NCI-H1436 (cell line): ENCODE measurements at regions not wholly inside any gene's neighbourhood (a gene's known extent, or its start where the extent isn't known, plus 50 kb on each side); places are given as distances from the start of the nearest gene placed in this dataset.
"Not testable (repeated sequence)": the region's sequence is repeated elsewhere in the genome, so short reads cannot be mapped to it uniquely, and the experiment has no call there.

Experiments
- DNase-seq: peaks from one replicate; lab custom pipeline; 2025; lab: John Stamatoyannopoulos, UW

DNA sequence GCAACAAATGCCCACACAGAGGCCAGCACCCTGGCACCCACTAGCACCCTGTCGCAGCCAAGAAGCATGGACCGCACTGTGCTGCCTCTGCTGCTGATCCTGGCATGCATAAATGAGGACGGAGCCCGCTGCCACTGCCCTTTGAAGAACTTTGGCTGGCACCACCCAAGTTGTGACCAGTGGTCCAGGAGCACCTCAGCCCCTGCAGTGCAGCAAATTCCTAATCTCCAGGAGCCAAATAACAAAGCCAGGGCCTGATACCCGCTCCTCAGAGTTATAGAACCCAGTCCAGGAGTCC is 807.2 kb downstream of the GLUD2 start:
- no peak for DNase-seq

DNA sequence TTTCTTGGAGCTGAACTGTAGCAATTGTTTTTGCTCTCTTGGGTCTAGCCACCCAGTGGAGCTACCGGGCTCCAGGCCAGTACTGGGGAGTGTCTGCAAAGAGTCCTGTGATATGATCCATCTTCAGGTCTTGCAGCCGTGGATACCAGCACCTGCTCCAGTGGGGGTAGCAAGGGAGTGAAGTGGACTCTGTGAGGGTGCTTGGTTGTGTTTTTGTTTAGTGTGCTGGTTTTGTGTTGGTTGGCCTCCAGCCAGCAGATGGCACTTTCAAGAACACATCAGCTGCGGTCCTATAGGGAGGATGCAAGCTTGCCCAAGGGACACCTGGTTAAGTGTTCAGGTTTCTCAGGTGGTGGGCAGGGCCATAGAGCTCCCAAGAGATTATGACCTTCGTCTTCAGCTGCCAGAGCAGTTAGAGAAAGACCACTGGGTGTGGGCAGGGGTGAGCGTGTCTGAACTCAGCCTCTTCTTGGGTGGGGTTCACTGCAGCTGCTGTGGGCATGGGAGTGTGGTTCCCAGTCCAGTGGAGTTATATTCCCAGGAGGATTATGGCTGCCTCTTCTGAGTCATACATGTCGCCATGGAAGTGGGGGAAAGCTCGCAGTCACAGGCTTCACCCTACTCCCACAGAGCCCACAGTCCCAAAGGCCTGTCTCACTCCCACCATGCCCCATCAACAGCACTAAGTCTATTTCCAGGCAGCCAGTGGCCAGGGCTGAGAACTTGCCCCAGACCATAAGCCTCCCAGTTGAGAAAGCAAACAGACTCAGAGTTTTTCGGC is 811.6 kb downstream of the GLUD2 start:
- no peak for DNase-seq

DNA sequence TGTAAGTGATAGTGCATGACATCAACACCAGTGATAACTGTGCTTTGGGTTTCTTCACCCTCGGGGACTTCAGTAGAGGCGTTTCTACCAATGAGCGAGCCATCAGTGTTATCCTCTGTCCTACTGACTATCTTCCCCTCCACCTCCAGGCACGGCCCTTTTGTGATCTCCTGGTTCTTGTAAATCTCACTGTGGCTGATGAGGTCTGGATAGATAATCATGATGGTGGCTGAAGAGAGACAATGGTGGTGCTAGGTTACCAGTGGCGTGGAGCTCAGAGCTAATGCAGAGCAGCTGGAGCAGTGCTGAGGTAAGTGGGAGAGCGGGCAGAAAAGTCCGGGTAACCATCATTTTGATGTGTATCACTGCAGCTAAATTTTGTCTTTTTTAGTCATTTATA is 816.6 kb downstream of the GLUD2 start:
- DNase-seq, result no peak

DNA sequence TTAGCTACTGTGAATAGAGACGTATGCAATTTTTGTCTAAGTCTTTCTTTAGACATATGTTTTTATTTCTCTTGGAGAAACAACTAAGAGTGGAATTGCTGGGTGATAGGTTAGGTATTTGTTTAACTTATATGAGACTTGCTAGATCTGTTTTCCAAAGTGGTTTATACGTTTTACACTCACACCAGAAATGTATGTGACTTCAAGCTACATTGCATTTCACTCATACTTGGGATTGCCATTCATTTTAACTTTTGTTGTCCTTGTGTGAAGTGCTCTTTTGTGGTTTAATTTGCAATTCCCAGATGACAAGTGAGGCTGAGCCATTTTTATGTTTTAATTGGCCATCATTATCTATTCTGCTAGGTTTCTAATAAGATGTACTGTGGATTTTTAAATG is 817.2 kb downstream of the GLUD2 start:
- no peak for DNase-seq

DNA sequence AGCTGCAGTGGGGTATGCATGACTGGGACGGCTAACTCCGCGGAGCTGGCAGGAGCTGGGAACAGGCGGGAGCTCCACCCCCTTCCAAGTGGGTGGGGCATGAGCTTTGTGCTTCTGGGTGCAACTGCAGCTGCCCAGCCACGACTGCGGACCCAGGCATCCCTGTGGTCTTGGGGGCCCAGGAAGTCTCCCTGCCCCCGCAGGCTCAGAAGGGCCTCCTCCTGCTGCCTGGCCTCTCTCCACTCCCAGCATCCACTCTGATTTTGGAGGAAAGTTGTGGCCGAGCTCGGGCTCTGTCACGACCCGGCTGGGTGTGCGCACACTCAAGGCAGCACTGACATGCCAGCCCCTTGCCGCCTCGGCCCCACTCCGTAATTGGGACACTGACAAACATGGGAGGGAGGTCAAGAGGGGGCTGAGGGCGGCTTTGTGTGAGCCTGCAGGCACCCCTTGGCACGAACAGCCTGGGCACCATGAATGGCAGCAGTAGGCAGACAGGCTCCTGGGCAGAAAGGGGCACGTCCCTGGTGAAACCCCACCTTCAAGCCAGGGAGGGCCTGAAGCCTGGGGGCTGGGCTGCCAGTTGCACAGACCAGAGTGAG is 822.6 kb downstream of the GLUD2 start:
- DNase-seq, result no peak

DNA sequence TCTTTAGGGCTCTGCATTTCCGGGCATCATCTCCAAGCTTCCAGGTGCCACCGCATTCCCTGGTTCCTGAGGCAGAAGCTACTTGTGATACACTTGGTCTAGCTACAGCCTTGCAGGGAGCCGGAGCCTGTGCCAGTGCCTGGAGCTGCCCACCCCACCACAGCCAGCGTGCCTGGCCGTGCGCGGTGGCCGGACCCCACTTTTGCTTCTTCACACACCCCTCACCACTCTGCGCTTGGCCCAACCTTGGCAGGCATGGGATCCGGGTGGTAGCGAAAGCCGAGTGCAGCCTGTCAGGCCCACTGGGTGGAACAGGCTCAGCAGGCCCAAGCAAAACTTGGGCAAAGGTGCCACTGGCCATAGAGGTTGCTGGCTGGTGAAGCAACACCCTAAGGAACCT is 823.7 kb downstream of the GLUD2 start:
- DNase-seq, result no peak

DNA sequence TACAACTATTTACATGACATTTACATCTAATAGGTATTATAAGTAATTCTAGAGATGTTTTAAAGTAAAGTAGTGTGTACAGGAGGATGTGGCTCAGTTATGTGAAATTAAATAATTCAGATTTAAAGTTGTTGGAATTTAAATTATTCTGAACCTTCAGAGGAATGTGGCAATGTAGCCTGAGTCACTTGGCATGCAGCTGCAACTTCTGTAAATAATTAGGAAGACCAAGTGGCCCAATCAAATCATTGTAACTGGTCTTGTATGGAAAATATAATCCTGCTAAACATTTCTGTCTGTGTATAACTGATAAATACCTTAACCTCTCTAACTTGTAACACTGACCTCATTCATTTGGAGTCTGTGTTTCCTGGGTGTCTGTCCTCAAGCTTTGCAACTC is 828.9 kb downstream of the GLUD2 start:
- DNase-seq, result no peak

DNA sequence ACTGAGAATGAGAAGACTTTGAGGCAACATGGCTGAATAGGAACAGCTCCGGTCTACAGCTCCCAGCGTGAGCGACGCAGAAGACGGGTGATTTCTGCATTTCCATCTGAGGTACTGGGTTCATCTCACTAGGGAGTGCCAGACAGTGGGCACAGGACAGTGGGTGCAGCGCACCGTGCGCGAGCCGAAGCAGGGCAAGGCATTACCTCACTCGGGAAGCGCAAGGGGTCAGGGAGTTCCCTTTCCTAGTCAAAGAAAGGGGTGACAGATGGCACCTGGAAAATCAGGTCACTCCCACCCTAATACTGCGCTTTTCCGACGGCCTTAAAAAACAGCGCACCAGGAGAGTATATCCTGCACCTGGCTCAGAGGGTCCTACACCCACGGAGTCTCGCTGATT is 829.9 kb downstream of the GLUD2 start:
- DNase-seq, result not testable (repeated sequence)

DNA sequence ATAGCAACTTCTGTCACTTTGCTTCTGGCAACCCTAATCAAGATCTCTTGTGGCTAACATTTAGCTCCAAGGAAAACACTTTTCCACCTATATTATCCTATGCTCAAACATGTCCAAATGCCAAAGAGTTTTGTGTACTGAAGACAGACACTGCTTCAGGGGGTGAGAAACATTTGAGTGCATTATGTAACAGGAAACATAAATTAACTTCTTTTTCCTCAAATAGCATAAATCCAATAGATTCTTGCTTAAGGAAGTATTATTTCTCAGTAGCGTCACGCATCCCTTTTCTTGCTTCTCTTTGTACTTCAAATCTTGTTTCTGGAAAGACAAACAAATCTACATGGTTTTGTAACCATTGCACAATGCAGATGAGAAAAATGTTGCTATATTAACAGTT is 839.1 kb downstream of the GLUD2 start:
- DNase-seq, result no peak

DNA sequence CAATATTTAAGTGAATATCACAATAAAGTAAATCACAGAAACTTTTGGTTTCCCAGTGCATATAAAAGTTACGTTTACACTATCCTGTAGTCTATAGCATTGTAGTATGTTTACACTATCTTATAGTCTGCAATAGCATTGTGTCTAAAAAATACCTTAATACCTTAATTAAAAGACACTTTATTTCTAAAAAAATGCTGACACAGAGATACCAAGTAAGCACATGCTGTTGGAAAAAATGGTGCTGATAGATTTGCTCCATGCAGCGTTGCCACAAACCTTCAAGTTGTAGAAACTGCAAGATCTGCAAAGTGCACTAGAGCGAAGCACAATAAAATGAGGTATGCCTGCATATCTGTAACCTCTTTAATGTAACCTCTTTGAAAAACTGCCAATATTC is 847.3 kb downstream of the GLUD2 start:
- DNase-seq, result no peak

DNA sequence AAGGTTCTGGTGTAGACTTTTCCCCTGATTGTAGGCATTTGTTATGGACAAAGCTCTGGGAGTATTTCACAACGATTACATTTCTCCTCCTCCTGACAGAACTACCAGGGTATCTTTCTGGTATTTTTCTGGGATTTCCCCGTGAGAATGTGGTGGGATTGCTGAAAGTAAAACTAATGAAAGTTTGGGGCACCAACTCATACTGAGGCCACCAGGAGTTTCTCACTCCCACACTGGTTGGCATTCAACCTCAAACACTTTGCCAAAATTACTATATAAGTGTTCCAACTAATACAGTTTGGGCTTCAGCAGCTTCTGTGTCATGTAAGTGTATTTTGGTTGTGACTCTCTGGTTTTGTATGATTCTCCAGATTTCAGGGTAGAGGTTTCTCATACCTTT is 855.1 kb downstream of the GLUD2 start:
- DNase-seq, result no peak

DNA sequence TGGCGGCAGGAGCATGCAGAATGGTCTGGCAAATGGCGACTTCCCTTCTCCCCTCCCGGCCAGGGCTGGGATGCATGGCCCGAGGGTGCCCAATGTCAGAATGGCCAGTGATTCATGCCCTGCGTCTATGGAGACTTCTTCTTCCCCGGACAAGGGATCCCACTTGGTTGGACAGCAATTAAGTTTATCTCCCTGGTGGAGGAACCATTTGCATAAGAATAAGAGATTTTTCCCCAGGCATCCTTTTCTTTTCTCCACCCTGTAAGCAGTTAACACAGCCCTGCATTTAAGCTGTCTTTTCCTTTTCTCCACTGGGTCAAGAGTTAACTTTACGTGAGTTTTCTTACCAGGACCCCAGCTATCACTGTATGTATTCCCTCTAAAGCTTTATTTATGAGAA is 856.6 kb downstream of the GLUD2 start:
- no peak for DNase-seq

DNA sequence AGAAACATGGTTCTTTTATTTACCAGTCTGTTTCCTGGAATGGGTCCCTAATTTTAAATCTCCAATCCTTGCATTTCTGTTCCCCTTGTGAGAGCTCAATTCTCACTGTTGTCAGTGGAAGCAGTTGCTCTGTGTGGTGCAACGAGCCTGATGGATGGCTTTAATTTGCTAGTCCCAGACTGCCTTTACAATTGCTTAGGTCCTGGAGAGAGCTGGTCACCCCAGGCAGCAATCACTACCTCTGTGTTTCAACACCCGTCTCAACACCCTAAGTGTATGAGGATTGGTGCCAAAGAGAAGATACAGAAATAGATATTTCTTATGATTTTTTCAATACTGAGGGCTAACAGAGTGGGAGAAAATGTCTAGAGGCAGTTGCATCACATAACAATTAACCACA is 873.8 kb downstream of the GLUD2 start:
- DNase-seq, result no peak

DNA sequence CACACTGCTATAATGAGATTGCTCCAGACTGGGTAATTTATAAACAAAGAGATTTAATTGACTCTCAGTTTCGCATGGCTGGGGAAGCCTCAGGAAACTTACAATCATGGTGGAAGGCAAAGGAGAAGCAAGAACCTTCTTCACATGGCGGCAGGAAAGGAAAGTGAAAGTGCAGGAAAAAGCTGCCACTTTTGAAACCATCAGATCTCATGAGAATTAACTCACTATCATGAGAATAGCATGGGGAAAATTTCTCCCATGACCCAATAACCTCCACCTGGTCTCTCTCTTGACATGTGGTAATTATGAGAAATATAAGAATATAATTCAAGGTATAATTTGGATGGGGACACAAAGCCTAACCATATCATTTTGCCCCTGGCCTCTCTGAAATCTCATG is 884.2 kb downstream of the GLUD2 start:
- DNase-seq, result no peak

DNA sequence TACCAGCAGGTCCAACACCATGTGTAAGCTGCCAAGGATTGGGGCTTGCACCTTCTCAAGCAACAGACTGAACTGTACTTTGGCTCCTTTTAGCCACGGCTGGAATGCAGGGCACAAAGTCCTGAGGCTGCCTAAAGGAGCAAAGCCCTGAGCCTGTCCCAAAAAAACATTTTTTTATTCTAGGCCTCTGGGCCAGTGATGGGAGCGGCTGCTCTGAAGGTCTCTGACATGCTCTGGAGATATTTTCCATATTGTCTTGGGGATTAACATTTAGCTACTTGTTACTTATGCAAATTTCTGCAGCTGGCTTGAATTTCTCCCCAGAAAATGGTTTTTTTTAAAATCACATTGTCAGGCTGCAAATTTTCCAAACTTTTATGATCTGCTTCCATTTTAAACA is 885.3 kb downstream of the GLUD2 start:
- no peak for DNase-seq

DNA sequence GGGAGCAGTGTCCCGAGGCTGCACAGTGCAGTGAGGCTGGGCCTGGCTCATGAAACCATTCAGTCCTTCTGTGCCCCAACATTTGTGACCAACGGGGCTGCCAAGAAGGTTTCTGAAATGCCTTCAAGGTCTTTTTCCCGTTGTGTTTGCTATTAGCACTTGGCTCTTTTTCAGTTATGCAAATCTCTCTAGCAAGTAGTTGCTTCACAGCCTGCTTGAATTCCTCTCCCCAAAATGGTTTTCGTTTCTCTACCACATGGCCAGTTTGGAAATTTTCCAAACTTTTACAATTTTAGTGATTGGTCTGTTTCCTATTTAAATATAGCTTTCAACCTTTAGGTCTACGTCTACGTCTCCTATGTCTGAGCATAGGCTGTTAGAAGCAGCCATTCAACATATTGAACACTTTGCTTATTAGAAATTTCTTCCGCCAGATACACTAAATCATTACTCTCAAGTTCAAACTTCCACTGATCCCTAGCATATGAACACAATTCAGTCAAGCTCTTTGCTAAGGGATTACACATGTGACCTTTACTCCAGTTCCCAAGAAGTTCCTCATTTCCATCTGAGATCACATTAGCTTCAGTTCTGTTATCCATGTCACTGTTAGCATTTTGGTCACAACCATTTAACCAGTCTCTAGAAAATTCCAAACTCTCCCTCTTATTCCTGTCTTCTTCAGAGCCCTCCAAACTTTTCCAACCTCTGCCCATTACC is 901.8 kb downstream of the GLUD2 start:
- no peak for DNase-seq

DNA sequence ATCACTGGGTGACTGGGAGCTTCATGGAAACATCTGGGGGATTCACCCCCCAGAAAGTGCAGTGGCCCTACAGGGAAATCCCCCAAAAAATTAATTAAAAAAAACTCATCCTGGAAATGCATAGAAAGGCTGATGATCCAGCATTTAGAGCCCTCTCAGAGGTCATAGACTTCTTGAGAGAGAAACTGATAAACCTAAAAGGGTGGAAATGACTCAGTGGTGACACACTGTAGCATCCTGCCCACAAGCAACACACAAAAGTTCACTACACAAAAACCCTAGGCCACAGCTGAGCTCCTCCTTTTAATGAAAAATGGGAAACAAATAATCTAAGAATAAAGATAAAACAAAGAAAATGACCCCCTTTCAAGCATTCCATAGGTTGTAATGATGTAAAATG is 911.5 kb downstream of the GLUD2 start:
- DNase-seq, result no peak

DNA sequence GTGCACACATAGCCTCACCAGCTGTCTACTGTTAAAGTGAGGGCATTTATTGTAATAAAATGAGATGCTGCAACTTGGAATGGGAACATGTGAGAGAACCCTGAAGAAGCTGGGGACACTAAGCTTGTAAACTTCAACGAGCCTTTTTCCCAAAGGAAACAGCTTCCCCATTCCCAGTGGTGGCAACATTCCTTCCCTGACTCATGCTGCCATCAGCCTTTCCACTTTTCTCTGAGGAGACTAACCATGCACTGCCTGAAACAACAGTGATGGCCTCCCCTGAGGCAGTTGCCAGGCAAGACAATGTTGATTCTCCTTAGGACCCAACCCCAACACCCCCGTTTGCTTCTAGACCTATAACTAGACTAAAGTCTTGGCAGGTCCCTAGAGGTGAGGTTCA is 928.3 kb downstream of the GLUD2 start:
- no peak for DNase-seq

DNA sequence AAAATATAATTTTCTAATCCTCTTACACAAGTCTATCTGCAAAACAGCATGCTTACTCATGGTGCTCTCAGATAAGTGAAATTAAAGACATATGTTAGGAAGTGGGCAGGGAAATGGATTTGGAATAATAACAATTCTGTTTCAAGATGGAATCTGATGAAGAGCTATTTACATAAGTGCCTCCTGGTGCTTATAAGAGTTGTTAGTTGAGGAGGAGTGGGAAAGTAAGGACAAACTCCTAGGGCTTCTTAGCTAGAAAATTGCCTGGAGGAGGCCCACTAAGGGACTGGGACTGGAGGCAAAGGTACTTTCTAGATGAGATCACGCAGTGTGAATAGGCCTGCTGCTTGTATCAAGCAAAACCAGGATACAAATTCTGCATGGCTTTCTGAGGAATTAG is 939.8 kb downstream of the GLUD2 start:
- no peak for DNase-seq

DNA sequence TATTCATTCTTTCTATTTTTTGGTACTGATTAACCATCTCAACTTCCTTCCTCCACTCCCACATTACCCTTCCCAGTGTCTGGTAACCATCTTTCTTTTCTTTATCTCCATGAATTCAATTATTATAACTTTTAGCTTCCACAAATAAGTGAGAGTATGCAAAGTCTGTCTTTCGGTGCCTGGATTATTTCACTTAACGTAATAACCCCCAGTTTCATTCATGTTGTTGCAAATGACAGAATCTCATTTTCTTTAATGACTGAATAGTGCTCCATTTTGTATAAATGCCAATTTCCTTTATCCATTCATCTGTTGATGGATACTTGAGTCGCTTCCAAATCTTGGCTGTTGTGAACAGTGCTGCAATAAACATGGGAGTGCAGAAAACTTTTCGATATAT is 940.4 kb downstream of the GLUD2 start:
- DNase-seq, result no peak

DNA sequence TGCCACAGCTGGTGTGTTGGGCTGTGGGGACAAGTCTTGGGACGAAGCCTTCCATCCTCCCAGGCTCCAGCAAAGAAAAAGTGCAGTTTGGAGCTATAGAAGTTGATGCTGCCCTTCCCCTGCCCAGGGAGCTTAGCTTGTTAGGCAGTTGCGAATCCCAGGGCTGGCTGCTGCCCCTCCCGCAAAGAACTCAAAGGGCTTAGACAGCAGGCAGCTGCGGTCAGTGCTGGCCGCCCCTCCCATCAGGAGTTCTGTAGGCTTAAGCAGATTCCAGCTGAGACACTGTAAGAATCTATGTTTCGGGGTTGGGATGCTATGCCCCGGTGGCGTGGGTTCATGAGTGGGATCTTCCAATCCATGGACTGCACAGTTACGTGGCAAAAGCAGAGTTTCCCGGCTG is 956.7 kb downstream of the GLUD2 start:
- DNase-seq, result no peak

DNA sequence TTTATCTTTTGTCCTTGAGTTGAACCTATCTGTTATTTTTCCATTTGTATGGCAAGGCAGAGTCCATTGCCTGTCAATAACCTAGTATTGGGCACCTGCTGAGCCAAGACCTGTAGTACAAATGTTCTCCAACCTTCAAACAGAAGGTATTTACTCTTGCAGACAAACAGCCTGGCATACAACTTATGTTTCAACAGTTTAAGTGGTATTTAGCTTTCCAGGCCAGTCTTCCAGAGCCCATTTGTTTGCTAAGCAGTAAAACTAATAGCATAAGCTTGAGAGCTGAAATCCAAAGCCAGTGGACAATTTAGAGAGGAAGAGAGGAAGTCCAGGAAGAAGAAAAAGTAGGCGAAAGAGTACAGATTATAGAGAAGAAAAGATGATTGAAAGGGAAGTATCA is 979.3 kb downstream of the GLUD2 start:
- no peak for DNase-seq

DNA sequence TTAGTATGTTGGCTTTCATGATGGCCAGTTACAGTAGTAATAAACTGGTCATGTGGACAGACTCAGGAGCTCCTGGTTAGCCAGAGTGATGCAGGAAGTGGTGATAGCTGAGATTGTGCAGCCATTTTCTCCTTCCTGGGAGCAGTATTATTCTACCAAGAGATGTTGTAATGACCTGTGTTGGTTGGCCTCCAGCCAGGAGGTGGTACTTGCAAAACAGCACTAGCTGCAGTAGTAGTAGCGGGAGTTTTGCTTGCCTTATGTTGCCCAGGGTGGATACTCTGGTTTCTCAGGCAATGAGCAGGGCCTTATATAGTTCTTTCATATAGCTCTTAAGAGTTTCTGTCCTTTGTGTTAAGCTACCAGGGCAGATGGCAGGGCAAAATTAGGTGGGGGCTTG is 998.8 kb downstream of the GLUD2 start:
- no peak for DNase-seq

DNA sequence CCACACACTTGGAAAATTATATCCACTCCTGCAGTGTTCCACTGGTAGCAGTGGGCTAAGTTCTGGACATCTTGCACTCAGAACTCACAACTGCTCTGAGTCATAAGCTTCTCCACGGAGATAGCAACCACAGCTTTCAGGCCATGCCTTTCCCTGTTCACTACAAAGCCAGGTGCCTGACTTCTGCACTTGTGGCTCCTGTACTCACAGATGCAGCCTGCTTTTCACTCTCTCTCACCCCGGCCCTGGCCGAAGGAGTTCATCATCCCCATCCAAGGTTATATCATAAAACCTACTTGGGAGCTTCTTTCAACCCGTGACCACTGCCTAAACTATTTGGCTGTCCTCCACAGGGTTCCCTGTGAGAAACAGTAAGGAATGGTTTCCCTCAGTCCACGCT is 999.4 kb downstream of the GLUD2 start:
- no peak for DNase-seq
